ENCODE measurements at regions not wholly inside any gene's neighbourhood (a gene's known extent, or its start where the extent isn't known, plus 50 kb on each side); places are given as distances from the start of the nearest gene placed in this dataset.
"Not testable (repeated sequence)": the region's sequence is repeated elsewhere in the genome, so short reads cannot be mapped to it uniquely, and the experiment has no call there.

- not testable (repeated sequence) for TF ChIP-seq CTCF, POLR2A (IDR thresholded peaks at IDR 0.05)
Measured at GRCh38 chr7:98794453-98794852, 75.4 kb downstream of the TMEM130 start.

All from uterus (tissue), 2 donors.